SK-N-SH (cell line): ENCODE measurements at regions not wholly inside any gene's neighbourhood (a gene's known extent, or its start where the extent isn't known, plus 50 kb on each side); places are given as distances from the start of the nearest gene placed in this dataset.

ENCODE experiments used
- CTCF ChIA-PET: fragments of 300-600, 350-600 bp; formaldehyde crosslinking; extraction: SDS; loops from one replicate; lab custom pipeline; 2021; lab: Yijun Ruan, JAX
- POLR2A ChIA-PET: fragments of 350-600 bp; sonication (Branson Sonifier 250); formaldehyde crosslinking; extraction: SDS; loops from one replicate; lab custom pipeline; 2020; ENCODE audit warnings: antibody characterized with exemption, inconsistent platforms; lab: Yijun Ruan, JAX
- DNase-seq: peaks from one replicate; pipeline ENCODE4 v3.0.0; 2012
- H2AFZ ChIP-seq: fragments of 200-600 bp; sonication (generic); 2 replicates; pipeline ENCODE4 v1.8.1; 2016; ENCODE audit warnings: antibody characterized with exemption, mild to moderate bottlenecking, low read depth
- H3F3A ChIP-seq: fragments of 200-600 bp; sonication (generic); replicated peaks from 2 replicates; pipeline ENCODE3; 2016; ENCODE audit warnings: antibody characterized with exemption, mild to moderate bottlenecking; ENCODE audit not compliant: insufficient read depth
- H3K27ac ChIP-seq, 2 experiments: fragments of 200-500 bp in 1 of 2; fragments of 200-600 bp in 1 of 2; sonication (Bioruptor generic) in 1 of 2; sonication (generic), shearing (Covaris generic) in 1 of 2; 2 replicates each; pipeline versions ENCODE4 v1.5.1 to v1.6.1; 2014 to 2016; ENCODE audit warnings: low read depth in 2 of 2, inconsistent platforms in 1 of 2, low read length in 1 of 2, mild to moderate bottlenecking in 1 of 2, mixed read lengths in 1 of 2
- H3K27me3 ChIP-seq: fragments of 200-600 bp; sonication (generic), shearing (Covaris generic); 2 replicates; pipeline ENCODE4 v1.6.1; 2016; ENCODE audit warnings: mixed run types; ENCODE audit not compliant: insufficient read depth
- H3K36me3 ChIP-seq, 2 experiments: fragments of 200-500 bp in 1 of 2; fragments of 200-600 bp in 1 of 2; sonication (Bioruptor generic) in 1 of 2; sonication (generic) in 1 of 2; replicated peaks in 1 of 2; 2 replicates each; pipeline versions ENCODE3 to v1.5.1; 2014 to 2016; ENCODE audit warnings: low read length in 1 of 2, mild to moderate bottlenecking in 1 of 2; ENCODE audit not compliant: insufficient read depth in 2 of 2, control insufficient read depth in 1 of 2
- H3K4me1 ChIP-seq, 2 experiments: fragments of 200-500 bp in 1 of 2; fragments of 200-600 bp in 1 of 2; sonication (Bioruptor generic) in 1 of 2; sonication (generic), shearing (Covaris generic) in 1 of 2; 2 replicates each; pipeline versions ENCODE4 v1.5.1 to v1.6.1; 2014 to 2016; ENCODE audit warnings: low read depth in 1 of 2, low read length in 1 of 2, mixed run types in 1 of 2; ENCODE audit not compliant: insufficient read depth in 2 of 2, control insufficient read depth in 1 of 2
- H3K4me2 ChIP-seq: fragments of 200-600 bp; sonication (generic), shearing (Covaris generic); 2 replicates; pipeline ENCODE4 v1.6.1; 2017; ENCODE audit warnings: mixed run types
- H3K4me3 ChIP-seq, 2 experiments: fragments of 200-500 bp in 1 of 2; fragments of 200-600 bp in 1 of 2; sonication (Bioruptor generic) in 1 of 2; sonication (generic), shearing (Covaris generic) in 1 of 2; 2 replicates each; pipeline versions ENCODE4 v1.5.1 to v1.8.1; 2014 to 2016; ENCODE audit warnings: low read depth in 2 of 2, inconsistent platforms in 1 of 2, low read length in 1 of 2, mild to moderate bottlenecking in 1 of 2, mixed read lengths in 1 of 2, moderate library complexity in 1 of 2
- H3K79me2 ChIP-seq: fragments of 200-600 bp; sonication (generic); 2 replicates; pipeline ENCODE4 v1.8.1; 2017; ENCODE audit warnings: mild to moderate bottlenecking; ENCODE audit not compliant: insufficient read depth
- H3K9ac ChIP-seq: fragments of 200-600 bp; sonication (generic); 2 replicates; pipeline ENCODE4 v1.6.1; 2017; ENCODE audit warnings: mixed run types
- H3K9me2 ChIP-seq: fragments of 200-600 bp; sonication (generic); 2 replicates; pipeline ENCODE4 v1.6.1; 2017; ENCODE audit warnings: mixed run types
- H3K9me3 ChIP-seq: fragments of 200-600 bp; sonication (generic); 2 replicates; pipeline ENCODE4 v1.6.1; 2017; ENCODE audit warnings: mixed run types, mild to moderate bottlenecking, moderate library complexity
- H4K20me1 ChIP-seq: fragments of 200-600 bp; sonication (generic); 2 replicates; pipeline ENCODE4 v1.6.1; 2017; ENCODE audit warnings: mild to moderate bottlenecking, mixed run types; ENCODE audit not compliant: insufficient read depth
- MEF2A ChIP-seq: IDR thresholded peaks from 2 replicates; pipeline ENCODE4 v1.4.0; 2012; ENCODE audit warnings: low read depth, borderline replicate concordance
- MXI1 ChIP-seq: IDR thresholded peaks from 2 replicates; pipeline ENCODE4 v1.6.1; 2012; ENCODE audit warnings: mild to moderate bottlenecking, low read depth, low read length, improper control_type of control experiment
- NFIC ChIP-seq: IDR thresholded peaks from 2 replicates; pipeline ENCODE4 v1.4.0; 2012; ENCODE audit warnings: borderline replicate concordance
- NRF1 ChIP-seq: IDR thresholded peaks from 2 replicates; pipeline ENCODE4 v1.6.1; 2012; ENCODE audit warnings: low read depth, mild to moderate bottlenecking, low read length
- RAD21 ChIP-seq: IDR thresholded peaks from 2 replicates; pipeline ENCODE4 v1.6.1; 2012; ENCODE audit warnings: mild to moderate bottlenecking, low read length
- RXRA ChIP-seq: IDR thresholded peaks from 2 replicates; pipeline ENCODE4 v1.4.0; 2012; ENCODE audit warnings: low read depth, mild to moderate bottlenecking, borderline replicate concordance
- SIN3A ChIP-seq: IDR thresholded peaks from 2 replicates; pipeline ENCODE4 v1.6.1; 2012; ENCODE audit warnings: low read depth, mild to moderate bottlenecking, low read length, moderate library complexity, borderline replicate concordance
- SMC3 ChIP-seq: IDR thresholded peaks from 2 replicates; pipeline ENCODE4 v1.6.1; 2012; ENCODE audit warnings: low read depth, low read length, improper control_type of control experiment
- TAF1 ChIP-seq: IDR thresholded peaks from 2 replicates; pipeline ENCODE4 v1.6.1; 2012; ENCODE audit warnings: low read depth, mild to moderate bottlenecking, low read length, moderate library complexity, borderline replicate concordance
- TEAD4 ChIP-seq: IDR thresholded peaks from 2 replicates; pipeline ENCODE4 v1.4.0; 2012; ENCODE audit warnings: mild to moderate bottlenecking, borderline replicate concordance; ENCODE audit not compliant: insufficient read depth
- YY1 ChIP-seq: IDR thresholded peaks from 2 replicates; pipeline ENCODE4 v1.4.0; 2012; ENCODE audit warnings: low read depth, mild to moderate bottlenecking
- WGBS: methylation state at CpG from one replicate; pipeline ENCODE4 v1.1.6; 2017; ENCODE audit warnings: low lambda C conversion rate; 5-methylcytosine and 5-hydroxymethylcytosine counted together
- TF ChIP-seq, protein P1 (sequence below): fragments of 150-350 bp; IDR thresholded peaks from 2 replicates; pipeline ENCODE4 v1.6.1; 2017; ENCODE audit warnings: antibody characterized with exemption, low read length, low read depth, borderline replicate concordance
- TF ChIP-seq, protein P2 (sequence below): IDR thresholded peaks from 2 replicates; pipeline ENCODE4 v1.4.0; 2012; ENCODE audit warnings: low read depth, borderline replicate concordance
- TF ChIP-seq, protein P3 (sequence below): IDR thresholded peaks from 2 replicates; pipeline ENCODE4 v1.4.0; 2012; ENCODE audit warnings: low read depth, borderline replicate concordance
- TF ChIP-seq, protein P4 (sequence below): fragments of 200-600 bp; sonication (generic); IDR thresholded peaks from 2 replicates; pipeline ENCODE4 v1.6.1; 2017; ENCODE audit warnings: antibody characterized with exemption, mild to moderate bottlenecking, moderate library complexity
- TF ChIP-seq, protein P5 (sequence below): fragments of 150-350 bp; IDR thresholded peaks from 2 replicates; pipeline ENCODE4 v1.6.1; 2016; ENCODE audit warnings: mild to moderate bottlenecking, low read depth, low read length

DNA sequence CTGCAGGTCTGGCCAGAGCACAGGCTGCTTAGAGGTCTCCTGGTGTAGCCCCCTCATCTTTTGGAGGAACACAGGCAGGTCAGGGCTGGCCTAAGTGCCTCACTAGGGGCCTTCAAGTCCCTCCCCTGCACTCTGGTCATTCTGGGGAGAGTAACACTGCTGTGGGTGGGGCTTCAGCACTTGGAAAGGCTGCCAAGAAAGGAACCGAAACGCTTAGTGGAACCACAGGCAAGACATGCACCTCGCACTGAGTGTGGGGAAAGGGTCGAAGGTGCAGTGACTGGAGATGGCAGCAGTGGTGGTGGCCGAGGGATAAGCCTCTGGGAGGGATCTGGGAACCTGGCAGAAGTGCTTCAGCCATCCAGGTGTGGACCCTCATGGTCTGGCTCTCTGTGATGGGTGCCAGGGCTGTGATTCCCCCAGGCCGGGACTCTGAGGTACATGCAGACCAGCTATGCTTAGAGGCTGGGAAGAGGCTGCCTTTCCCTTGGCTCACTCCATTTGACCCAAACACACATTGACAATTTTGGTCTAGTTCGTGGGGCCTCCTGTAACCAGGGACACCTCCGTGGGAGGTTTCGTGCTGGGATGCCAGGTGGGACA lies 182.9 kb upstream of the CSF3R start:
- DNase-seq, result no peak
- H3F3A ChIP-seq, result no peaks in the 10 kb centered on the region
- H3K9ac ChIP-seq, result no peak overlapping the region
- no peaks in the 10 kb centered on the region for H4K20me1 ChIP-seq
- no peaks in the 10 kb centered on the region for H3K9me2 ChIP-seq
- H3K36me3 ChIP-seq, result no peaks in the 10 kb centered on the region
- CTCF ChIA-PET, result no interaction called here
- no peak overlapping the region for H2AFZ ChIP-seq
- H3K27me3 ChIP-seq, result no peaks in the 10 kb centered on the region
- H3K79me2 ChIP-seq, result no peaks in the 10 kb centered on the region
- WGBS, result 29% methylated on average over 5 of the region's 9 CpGs
- no peak overlapping the region for H3K27ac ChIP-seq
- H3K4me3 ChIP-seq, result no peak overlapping the region
- POLR2A ChIA-PET, result no interaction called here
- no peak overlapping the region for H3K4me2 ChIP-seq
- H3K4me1 ChIP-seq, result no peaks in the 10 kb centered on the region
- H3K9me3 ChIP-seq, result no peaks in the 10 kb centered on the region
- TF ChIP-seq MXI1 (no peak), TAF1 (no peak), TEAD4 (no peak), YY1 (no peak), NRF1 (no peak)
- TF ChIP-seq, protein P1, sequence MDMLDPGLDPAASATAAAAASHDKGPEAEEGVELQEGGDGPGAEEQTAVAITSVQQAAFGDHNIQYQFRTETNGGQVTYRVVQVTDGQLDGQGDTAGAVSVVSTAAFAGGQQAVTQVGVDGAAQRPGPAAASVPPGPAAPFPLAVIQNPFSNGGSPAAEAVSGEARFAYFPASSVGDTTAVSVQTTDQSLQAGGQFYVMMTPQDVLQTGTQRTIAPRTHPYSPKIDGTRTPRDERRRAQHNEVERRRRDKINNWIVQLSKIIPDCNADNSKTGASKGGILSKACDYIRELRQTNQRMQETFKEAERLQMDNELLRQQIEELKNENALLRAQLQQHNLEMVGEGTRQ, result no peak
- TF ChIP-seq, protein P2, sequence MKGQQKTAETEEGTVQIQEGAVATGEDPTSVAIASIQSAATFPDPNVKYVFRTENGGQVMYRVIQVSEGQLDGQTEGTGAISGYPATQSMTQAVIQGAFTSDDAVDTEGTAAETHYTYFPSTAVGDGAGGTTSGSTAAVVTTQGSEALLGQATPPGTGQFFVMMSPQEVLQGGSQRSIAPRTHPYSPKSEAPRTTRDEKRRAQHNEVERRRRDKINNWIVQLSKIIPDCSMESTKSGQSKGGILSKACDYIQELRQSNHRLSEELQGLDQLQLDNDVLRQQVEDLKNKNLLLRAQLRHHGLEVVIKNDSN, result no peak

DNA sequence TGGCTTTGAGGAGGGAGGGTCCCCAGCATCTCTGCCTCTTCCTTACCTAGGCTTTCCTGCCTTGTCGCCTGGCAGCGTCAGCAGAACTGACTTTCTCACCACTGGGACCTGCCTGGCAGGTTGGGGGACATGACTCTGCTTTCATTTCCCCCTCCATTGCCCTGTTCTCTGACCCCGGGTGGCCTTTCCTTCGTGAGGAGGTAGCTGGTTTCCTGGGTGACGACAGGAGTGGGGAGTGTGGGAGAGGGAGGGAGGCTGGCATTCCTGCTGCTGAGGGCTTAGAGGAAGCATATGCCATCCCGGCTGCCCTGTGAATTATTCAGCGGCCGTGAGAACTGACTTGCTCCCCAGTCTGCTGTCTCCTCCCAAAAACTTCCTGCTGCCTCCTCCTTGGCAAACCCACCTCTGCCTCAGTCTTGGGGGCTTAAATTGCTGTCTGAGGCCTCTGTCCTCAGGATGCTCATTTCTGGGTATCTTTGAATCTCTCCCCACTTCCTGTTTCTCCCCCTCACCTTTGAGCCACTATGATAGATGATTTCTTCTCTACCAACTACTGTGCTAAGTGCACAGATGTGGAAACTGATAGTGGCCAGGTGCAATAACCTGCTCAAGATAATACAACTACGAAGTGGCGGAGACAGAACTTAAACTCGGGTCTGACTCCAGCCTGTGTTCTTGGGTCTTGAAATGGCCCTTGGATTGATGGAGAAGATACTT lies 182.0 kb upstream of the CSF3R start:
- no peaks in the 10 kb centered on the region for H3K27me3 ChIP-seq
- H2AFZ ChIP-seq, result no peak overlapping the region
- H3K27ac ChIP-seq, result no peak overlapping the region
- no peaks in the 10 kb centered on the region for H3F3A ChIP-seq
- H3K79me2 ChIP-seq, result no peaks in the 10 kb centered on the region
- ChIA-PET POLR2A (no interaction called here), CTCF (interaction anchor here (1.4 to 2.5 kb wide), 2 partner anchors 10 to 13 kb away, joined by 4 to 8 read pairs; no protein-coding TSS in a partner anchor)
- H3K9me3 ChIP-seq, result no peaks in the 10 kb centered on the region
- no peaks in the 10 kb centered on the region for H3K36me3 ChIP-seq
- H3K4me2 ChIP-seq, result no peak overlapping the region
- H3K4me1 ChIP-seq, result no peaks in the 10 kb centered on the region
- no peak overlapping the region for H3K9ac ChIP-seq
- H3K9me2 ChIP-seq, result no peaks in the 10 kb centered on the region
- no peak for TF ChIP-seq SMC3
- TF ChIP-seq, protein P3, sequence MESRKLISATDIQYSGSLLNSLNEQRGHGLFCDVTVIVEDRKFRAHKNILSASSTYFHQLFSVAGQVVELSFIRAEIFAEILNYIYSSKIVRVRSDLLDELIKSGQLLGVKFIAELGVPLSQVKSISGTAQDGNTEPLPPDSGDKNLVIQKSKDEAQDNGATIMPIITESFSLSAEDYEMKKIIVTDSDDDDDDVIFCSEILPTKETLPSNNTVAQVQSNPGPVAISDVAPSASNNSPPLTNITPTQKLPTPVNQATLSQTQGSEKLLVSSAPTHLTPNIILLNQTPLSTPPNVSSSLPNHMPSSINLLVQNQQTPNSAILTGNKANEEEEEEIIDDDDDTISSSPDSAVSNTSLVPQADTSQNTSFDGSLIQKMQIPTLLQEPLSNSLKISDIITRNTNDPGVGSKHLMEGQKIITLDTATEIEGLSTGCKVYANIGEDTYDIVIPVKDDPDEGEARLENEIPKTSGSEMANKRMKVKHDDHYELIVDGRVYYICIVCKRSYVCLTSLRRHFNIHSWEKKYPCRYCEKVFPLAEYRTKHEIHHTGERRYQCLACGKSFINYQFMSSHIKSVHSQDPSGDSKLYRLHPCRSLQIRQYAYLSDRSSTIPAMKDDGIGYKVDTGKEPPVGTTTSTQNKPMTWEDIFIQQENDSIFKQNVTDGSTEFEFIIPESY, result no peak
- TF ChIP-seq, protein P4, sequence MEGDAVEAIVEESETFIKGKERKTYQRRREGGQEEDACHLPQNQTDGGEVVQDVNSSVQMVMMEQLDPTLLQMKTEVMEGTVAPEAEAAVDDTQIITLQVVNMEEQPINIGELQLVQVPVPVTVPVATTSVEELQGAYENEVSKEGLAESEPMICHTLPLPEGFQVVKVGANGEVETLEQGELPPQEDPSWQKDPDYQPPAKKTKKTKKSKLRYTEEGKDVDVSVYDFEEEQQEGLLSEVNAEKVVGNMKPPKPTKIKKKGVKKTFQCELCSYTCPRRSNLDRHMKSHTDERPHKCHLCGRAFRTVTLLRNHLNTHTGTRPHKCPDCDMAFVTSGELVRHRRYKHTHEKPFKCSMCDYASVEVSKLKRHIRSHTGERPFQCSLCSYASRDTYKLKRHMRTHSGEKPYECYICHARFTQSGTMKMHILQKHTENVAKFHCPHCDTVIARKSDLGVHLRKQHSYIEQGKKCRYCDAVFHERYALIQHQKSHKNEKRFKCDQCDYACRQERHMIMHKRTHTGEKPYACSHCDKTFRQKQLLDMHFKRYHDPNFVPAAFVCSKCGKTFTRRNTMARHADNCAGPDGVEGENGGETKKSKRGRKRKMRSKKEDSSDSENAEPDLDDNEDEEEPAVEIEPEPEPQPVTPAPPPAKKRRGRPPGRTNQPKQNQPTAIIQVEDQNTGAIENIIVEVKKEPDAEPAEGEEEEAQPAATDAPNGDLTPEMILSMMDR, result no peak
- TF ChIP-seq NFIC, result no peak
- TF ChIP-seq SIN3A, result no peak
- no peak for TF ChIP-seq MEF2A
- TF ChIP-seq RXRA, result no peak
- TF ChIP-seq TEAD4, result no peak
- no peak for TF ChIP-seq RAD21
- TF ChIP-seq NRF1, result no peak
- TF ChIP-seq, protein P5, sequence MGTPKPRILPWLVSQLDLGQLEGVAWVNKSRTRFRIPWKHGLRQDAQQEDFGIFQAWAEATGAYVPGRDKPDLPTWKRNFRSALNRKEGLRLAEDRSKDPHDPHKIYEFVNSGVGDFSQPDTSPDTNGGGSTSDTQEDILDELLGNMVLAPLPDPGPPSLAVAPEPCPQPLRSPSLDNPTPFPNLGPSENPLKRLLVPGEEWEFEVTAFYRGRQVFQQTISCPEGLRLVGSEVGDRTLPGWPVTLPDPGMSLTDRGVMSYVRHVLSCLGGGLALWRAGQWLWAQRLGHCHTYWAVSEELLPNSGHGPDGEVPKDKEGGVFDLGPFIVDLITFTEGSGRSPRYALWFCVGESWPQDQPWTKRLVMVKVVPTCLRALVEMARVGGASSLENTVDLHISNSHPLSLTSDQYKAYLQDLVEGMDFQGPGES, result no peak
- no peak for TF ChIP-seq YY1
- WGBS, result 40% methylated on average over 10 of the region's 11 CpGs
- DNase-seq, result no peak
- H3K4me3 ChIP-seq, result no peak overlapping the region
- H4K20me1 ChIP-seq, result no peaks in the 10 kb centered on the region
